ENCODE measurements at regions not wholly inside any gene's neighbourhood (a gene's known extent, or its start where the extent isn't known, plus 50 kb on each side); places are given as distances from the start of the nearest gene placed in this dataset.

- TF ChIP-seq ZNF446 (CRISPR knock-in tag; IDR thresholded peaks at IDR 0.05) = no peak
- TF ChIP-seq GATAD1 (CRISPR knock-in tag; IDR thresholded peaks at IDR 0.05) = no peak
- TF ChIP-seq FOXK1 (CRISPR knock-in tag; IDR thresholded peaks at IDR 0.05; ENCODE audit: borderline replicate concordance, low read depth) = 0 out of 2 replicates have a peak, but pooled peaks have one; percentile 60
- peak; percentile 84 for TF ChIP-seq RARA (CRISPR knock-in tag; IDR thresholded peaks at IDR 0.05)
- TF ChIP-seq ZBTB21 (CRISPR knock-in tag; IDR thresholded peaks at IDR 0.05) = no peak
- TF ChIP-seq, protein P1, sequence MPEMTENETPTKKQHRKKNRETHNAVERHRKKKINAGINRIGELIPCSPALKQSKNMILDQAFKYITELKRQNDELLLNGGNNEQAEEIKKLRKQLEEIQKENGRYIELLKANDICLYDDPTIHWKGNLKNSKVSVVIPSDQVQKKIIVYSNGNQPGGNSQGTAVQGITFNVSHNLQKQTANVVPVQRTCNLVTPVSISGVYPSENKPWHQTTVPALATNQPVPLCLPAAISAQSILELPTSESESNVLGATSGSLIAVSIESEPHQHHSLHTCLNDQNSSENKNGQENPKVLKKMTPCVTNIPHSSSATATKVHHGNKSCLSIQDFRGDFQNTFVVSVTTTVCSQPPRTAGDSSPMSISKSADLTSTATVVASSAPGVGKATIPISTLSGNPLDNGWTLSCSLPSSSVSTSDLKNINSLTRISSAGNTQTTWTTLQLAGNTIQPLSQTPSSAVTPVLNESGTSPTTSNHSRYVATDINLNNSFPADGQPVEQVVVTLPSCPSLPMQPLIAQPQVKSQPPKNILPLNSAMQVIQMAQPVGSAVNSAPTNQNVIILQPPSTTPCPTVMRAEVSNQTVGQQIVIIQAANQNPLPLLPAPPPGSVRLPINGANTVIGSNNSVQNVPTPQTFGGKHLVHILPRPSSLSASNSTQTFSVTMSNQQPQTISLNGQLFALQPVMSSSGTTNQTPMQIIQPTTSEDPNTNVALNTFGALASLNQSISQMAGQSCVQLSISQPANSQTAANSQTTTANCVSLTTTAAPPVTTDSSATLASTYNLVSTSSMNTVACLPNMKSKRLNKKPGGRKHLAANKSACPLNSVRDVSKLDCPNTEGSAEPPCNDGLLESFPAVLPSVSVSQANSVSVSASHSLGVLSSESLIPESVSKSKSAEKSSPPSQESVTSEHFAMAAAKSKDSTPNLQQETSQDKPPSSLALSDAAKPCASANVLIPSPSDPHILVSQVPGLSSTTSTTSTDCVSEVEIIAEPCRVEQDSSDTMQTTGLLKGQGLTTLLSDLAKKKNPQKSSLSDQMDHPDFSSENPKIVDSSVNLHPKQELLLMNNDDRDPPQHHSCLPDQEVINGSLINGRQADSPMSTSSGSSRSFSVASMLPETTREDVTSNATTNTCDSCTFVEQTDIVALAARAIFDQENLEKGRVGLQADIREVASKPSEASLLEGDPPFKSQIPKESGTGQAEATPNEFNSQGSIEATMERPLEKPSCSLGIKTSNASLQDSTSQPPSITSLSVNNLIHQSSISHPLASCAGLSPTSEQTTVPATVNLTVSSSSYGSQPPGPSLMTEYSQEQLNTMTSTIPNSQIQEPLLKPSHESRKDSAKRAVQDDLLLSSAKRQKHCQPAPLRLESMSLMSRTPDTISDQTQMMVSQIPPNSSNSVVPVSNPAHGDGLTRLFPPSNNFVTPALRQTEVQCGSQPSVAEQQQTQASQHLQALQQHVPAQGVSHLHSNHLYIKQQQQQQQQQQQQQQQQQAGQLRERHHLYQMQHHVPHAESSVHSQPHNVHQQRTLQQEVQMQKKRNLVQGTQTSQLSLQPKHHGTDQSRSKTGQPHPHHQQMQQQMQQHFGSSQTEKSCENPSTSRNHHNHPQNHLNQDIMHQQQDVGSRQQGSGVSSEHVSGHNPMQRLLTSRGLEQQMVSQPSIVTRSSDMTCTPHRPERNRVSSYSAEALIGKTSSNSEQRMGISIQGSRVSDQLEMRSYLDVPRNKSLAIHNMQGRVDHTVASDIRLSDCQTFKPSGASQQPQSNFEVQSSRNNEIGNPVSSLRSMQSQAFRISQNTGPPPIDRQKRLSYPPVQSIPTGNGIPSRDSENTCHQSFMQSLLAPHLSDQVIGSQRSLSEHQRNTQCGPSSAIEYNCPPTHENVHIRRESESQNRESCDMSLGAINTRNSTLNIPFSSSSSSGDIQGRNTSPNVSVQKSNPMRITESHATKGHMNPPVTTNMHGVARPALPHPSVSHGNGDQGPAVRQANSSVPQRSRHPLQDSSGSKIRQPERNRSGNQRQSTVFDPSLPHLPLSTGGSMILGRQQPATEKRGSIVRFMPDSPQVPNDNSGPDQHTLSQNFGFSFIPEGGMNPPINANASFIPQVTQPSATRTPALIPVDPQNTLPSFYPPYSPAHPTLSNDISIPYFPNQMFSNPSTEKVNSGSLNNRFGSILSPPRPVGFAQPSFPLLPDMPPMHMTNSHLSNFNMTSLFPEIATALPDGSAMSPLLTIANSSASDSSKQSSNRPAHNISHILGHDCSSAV (CRISPR knock-in tag; IDR thresholded peaks at IDR 0.05; ENCODE audit: borderline replicate concordance) = no peak
- no peak for TF ChIP-seq ZSCAN22 (CRISPR knock-in tag; IDR thresholded peaks at IDR 0.05)
- TF ChIP-seq RBM22 (optimal IDR thresholded peaks at IDR 0.05; ENCODE audit: low read length) = no peak
- no peak for TF ChIP-seq NAIF1 (CRISPR knock-in tag; IDR thresholded peaks at IDR 0.05; ENCODE audit: borderline replicate concordance)
- TF ChIP-seq ZNF850 (CRISPR knock-in tag; conservative IDR thresholded peaks at IDR 0.05) = no peak
- TF ChIP-seq FOXP1 (IDR thresholded peaks at IDR 0.05) = 0 out of 2 replicates have a peak, but pooled peaks have one; percentile 29
- TF ChIP-seq FOXP1 (CRISPR knock-in tag; IDR thresholded peaks at IDR 0.05) = peak; percentile 78
- TF ChIP-seq TEAD2 (CRISPR knock-in tag; IDR thresholded peaks at IDR 0.05) = no peak
- no peak for TF ChIP-seq STAG1 (CRISPR knock-in tag; IDR thresholded peaks at IDR 0.05)
- TF ChIP-seq CEBPB (IDR thresholded peaks at IDR 0.05; ENCODE audit: borderline replicate concordance, low read depth, low read length) = no peak
- TF ChIP-seq TEAD3 (CRISPR knock-in tag; optimal IDR thresholded peaks at IDR 0.05; ENCODE audit: borderline replicate concordance) = peak; percentile 12
- TF ChIP-seq HMG20A (CRISPR knock-in tag; IDR thresholded peaks at IDR 0.05; ENCODE audit: borderline replicate concordance) = peak; percentile 81; the same call in 1 of the 2 replicates
- peak in 1 of 2 experiments; percentile 30; a peak in 2 of 4 replicates for TF ChIP-seq MAFK (conservative IDR thresholded peaks at IDR 0.05 in 1 of 2, IDR thresholded peaks at IDR 0.05 in 1 of 2; ENCODE audit: low read length in 2 of 2)
- TF ChIP-seq SRSF1 (optimal IDR thresholded peaks at IDR 0.05; ENCODE audit: low read depth, low read length) = no peak
- TF ChIP-seq HOXD1 (CRISPR knock-in tag; IDR thresholded peaks at IDR 0.05) = no peak
- no peak for TF ChIP-seq MZF1 (CRISPR knock-in tag; IDR thresholded peaks at IDR 0.05; ENCODE audit: borderline replicate concordance)
- TF ChIP-seq ZNF775 (CRISPR knock-in tag; IDR thresholded peaks at IDR 0.05; ENCODE audit: borderline replicate concordance) = no peak
- TF ChIP-seq NR2F6 (IDR thresholded peaks at IDR 0.05) = no peak; the same call in 1 of the 2 replicates
- TF ChIP-seq NR2F6 (CRISPR knock-in tag; IDR thresholded peaks at IDR 0.05) = no peak
- TF ChIP-seq KDM1A (CRISPR knock-in tag; IDR thresholded peaks at IDR 0.05) = no peak
- TF ChIP-seq KDM3A (CRISPR knock-in tag; IDR thresholded peaks at IDR 0.05; ENCODE audit: low read depth) = no peak
Observed at GRCh38 chr5:143683459-143683858, 128.5 kb upstream of the HMHB1 start (continued).

All from HepG2 (cell line).